ENCODE measurements at regions not wholly inside any gene's neighbourhood (a gene's known extent, or its start where the extent isn't known, plus 50 kb on each side); places are given as distances from the start of the nearest gene placed in this dataset.

DNA sequence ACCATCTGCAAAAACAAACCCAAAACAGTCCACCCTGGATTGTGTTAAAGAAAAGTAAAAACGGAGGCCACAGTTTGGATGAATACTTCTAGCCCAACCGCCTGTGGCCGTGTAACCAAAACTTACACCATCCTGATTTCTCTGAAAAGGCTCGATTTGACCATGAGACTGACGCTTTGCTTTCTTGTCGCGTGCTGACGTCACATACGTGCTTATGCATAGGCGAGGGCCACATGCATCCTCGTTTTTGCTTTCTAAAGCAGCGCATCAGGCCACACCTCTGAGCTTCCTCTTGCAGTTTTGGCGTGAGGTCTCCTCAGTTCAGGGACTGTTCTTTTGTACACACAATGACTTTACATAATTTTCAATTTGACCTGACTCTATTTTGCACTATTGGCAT is 526.6 kb downstream of the GLRX3 start:
- DNase-seq (ENCODE audit: low read depth, low spot score): no peak
- ChIA-PET POLR2A (no interaction called here), CTCF (no interaction called here)
- TF ChIP-seq TCF7L2 (IDR thresholded peaks at IDR 0.05; ENCODE audit: low read depth, low read length) (no peak), SIN3A (IDR thresholded peaks at IDR 0.05; ENCODE audit: borderline replicate concordance, insufficient read depth, low read depth, low read length) (no peak), POLR2AphosphoS5 (IDR thresholded peaks at IDR 0.05; ENCODE audit: low read depth, low read length) (no peak)
- TF ChIP-seq, protein P1, sequence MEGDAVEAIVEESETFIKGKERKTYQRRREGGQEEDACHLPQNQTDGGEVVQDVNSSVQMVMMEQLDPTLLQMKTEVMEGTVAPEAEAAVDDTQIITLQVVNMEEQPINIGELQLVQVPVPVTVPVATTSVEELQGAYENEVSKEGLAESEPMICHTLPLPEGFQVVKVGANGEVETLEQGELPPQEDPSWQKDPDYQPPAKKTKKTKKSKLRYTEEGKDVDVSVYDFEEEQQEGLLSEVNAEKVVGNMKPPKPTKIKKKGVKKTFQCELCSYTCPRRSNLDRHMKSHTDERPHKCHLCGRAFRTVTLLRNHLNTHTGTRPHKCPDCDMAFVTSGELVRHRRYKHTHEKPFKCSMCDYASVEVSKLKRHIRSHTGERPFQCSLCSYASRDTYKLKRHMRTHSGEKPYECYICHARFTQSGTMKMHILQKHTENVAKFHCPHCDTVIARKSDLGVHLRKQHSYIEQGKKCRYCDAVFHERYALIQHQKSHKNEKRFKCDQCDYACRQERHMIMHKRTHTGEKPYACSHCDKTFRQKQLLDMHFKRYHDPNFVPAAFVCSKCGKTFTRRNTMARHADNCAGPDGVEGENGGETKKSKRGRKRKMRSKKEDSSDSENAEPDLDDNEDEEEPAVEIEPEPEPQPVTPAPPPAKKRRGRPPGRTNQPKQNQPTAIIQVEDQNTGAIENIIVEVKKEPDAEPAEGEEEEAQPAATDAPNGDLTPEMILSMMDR (IDR thresholded peaks at IDR 0.05): no peak
- TF ChIP-seq, protein P2, sequence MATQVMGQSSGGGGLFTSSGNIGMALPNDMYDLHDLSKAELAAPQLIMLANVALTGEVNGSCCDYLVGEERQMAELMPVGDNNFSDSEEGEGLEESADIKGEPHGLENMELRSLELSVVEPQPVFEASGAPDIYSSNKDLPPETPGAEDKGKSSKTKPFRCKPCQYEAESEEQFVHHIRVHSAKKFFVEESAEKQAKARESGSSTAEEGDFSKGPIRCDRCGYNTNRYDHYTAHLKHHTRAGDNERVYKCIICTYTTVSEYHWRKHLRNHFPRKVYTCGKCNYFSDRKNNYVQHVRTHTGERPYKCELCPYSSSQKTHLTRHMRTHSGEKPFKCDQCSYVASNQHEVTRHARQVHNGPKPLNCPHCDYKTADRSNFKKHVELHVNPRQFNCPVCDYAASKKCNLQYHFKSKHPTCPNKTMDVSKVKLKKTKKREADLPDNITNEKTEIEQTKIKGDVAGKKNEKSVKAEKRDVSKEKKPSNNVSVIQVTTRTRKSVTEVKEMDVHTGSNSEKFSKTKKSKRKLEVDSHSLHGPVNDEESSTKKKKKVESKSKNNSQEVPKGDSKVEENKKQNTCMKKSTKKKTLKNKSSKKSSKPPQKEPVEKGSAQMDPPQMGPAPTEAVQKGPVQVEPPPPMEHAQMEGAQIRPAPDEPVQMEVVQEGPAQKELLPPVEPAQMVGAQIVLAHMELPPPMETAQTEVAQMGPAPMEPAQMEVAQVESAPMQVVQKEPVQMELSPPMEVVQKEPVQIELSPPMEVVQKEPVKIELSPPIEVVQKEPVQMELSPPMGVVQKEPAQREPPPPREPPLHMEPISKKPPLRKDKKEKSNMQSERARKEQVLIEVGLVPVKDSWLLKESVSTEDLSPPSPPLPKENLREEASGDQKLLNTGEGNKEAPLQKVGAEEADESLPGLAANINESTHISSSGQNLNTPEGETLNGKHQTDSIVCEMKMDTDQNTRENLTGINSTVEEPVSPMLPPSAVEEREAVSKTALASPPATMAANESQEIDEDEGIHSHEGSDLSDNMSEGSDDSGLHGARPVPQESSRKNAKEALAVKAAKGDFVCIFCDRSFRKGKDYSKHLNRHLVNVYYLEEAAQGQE (IDR thresholded peaks at IDR 0.05; ENCODE audit: insufficient read depth in 1 of 2, low read depth in 2 of 2, low read length in 1 of 2): no peak
- Histone ChIP-seq H3K4me3 (ENCODE audit: low read depth in 2 of 2, low read length in 2 of 2) (no peak overlapping the region), H3K9me3 (ENCODE audit: control insufficient read depth, insufficient read depth, low read depth, low read length) (no peaks in the 10 kb centered on the region), H3K27me3 (ENCODE audit: control insufficient read depth, insufficient read depth, low read length) (no peaks in the 10 kb centered on the region), H3K36me3 (ENCODE audit: control insufficient read depth, insufficient read depth, low read length) (no peaks in the 10 kb centered on the region), H3K4me1 (ENCODE audit: control insufficient read depth, insufficient read depth, low read length) (no peaks in the 10 kb centered on the region), H3K27ac (ENCODE audit: low read length) (no peak overlapping the region)
- ATAC-seq: no peak
- BruUV-seq (replicated peaks): no TSS peak
- in situ Hi-C loops (cut with HindIII; ENCODE audit: low pct_unique_long_range_greater_than_20kb, low sequenced_read_pairs): no loop called here
- intact Hi-C loops (cut with micrococcal nuclease; ENCODE audit: unreplicated experiment): no loop called here

DNA sequence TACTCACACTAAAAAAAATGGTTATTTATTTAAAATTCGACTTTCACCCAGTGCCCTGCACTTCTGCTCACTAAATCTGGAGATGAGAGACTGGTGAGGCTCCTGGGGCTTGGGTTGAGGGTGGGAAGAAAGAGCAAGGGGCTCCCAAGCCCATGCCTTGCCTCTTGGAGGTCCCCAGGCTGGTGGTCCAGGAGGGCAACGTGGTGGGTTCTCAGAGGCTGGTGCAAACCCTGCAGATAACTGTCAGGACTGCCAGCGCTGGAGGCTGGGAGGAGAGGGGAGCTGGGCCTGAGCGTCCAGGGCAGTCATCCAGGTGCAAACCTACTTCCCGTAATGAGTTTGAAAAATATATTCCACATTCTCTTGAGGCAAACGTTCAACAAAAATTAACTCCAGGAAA is 528.3 kb downstream of the GLRX3 start:
- no peaks in the 10 kb centered on the region for H3K9me3 ChIP-seq (ENCODE audit: control insufficient read depth, insufficient read depth, low read depth, low read length)
- H3K4me1 ChIP-seq (ENCODE audit: control insufficient read depth, insufficient read depth, low read length): no peaks in the 10 kb centered on the region
- DNase-seq (ENCODE audit: low read depth, low spot score) (no peak), ATAC-seq (no peak)
- TF ChIP-seq POLR2AphosphoS5 (IDR thresholded peaks at IDR 0.05; ENCODE audit: low read depth, low read length): no peak
- TF ChIP-seq, protein P1 (IDR thresholded peaks at IDR 0.05): no peak
- no peak for TF ChIP-seq TCF7L2 (IDR thresholded peaks at IDR 0.05; ENCODE audit: low read depth, low read length)
- TF ChIP-seq, protein P2 (IDR thresholded peaks at IDR 0.05; ENCODE audit: insufficient read depth in 1 of 2, low read depth in 2 of 2, low read length in 1 of 2): no peak
- 0 out of 2 replicates have a peak, but pooled peaks cover 3% of the 10 kb centered on the region for H3K27me3 ChIP-seq (ENCODE audit: control insufficient read depth, insufficient read depth, low read length)
- ChIA-PET CTCF (no interaction called here), POLR2A (no interaction called here)
- H3K27ac ChIP-seq (ENCODE audit: low read length): no peak overlapping the region
- no peak overlapping the region for H3K4me3 ChIP-seq (ENCODE audit: low read depth in 2 of 2, low read length in 2 of 2)
- no TSS peak for BruUV-seq (replicated peaks)
- H3K36me3 ChIP-seq (ENCODE audit: control insufficient read depth, insufficient read depth, low read length): no peaks in the 10 kb centered on the region
- intact Hi-C loops (cut with micrococcal nuclease; ENCODE audit: unreplicated experiment): no loop called here
- in situ Hi-C loops (cut with HindIII; ENCODE audit: low pct_unique_long_range_greater_than_20kb, low sequenced_read_pairs): no loop called here
